Hematopoietic multipotent progenitor cell treated with erythropoietin and hydrocortisone succinate and interleukin-3 and kit ligand, for 4 days (in vitro differentiated cells): ENCODE measurements at regions not wholly inside any gene's neighbourhood (a gene's known extent, or its start where the extent isn't known, plus 50 kb on each side); places are given as distances from the start of the nearest gene placed in this dataset.

ENCODE experiments used
- DNase-seq: peaks from one replicate; pipeline ENCODE4 v3.0.0-alpha.2; 2015

- DNase-seq, result no peak
These were observed 422.7 kb downstream of the GRIA2 start for GRCh38 chr4:157643257-157643656.

GRCh38 chr4:157634057-157634456 is 413.5 kb downstream of the GRIA2 start:
- no peak for DNase-seq

- DNase-seq, result no peak
These were observed 396.4 kb downstream of the GRIA2 start for GRCh38 chr4:157616741-157617472.

- no peak for DNase-seq
These were observed 387.5 kb downstream of the GRIA2 start for GRCh38 chr4:157607996-157608395.

- DNase-seq, result no peak
These were observed 380.1 kb downstream of the GRIA2 start for GRCh38 chr4:157600583-157600982.

- DNase-seq, result no peak
These were observed 370.7 kb downstream of the GRIA2 start for GRCh38 chr4:157591245-157591644.

GRCh38 chr4:157590679-157591078 is 370.2 kb downstream of the GRIA2 start:
- DNase-seq, result no peak

GRCh38 chr4:157587681-157588423 is 367.3 kb downstream of the GRIA2 start:
- no peak for DNase-seq

- DNase-seq, result no peak
These were observed 361.6 kb downstream of the GRIA2 start for GRCh38 chr4:157582141-157582540.

GRCh38 chr4:157576671-157577217 is 356.2 kb downstream of the GRIA2 start:
- no peak for DNase-seq

GRCh38 chr4:157575339-157575738 is 354.8 kb downstream of the GRIA2 start:
- no peak for DNase-seq

- DNase-seq, result no peak
These were observed 354.1 kb downstream of the GRIA2 start for GRCh38 chr4:157574606-157575005.

- no peak for DNase-seq
These were observed 352.4 kb downstream of the GRIA2 start for GRCh38 chr4:157572951-157573350.

- no peak for DNase-seq
These were observed 351.8 kb downstream of the GRIA2 start for GRCh38 chr4:157572284-157572683.

- no peak for DNase-seq
These were observed 344.2 kb downstream of the GRIA2 start for GRCh38 chr4:157564771-157565170.

- no peak for DNase-seq
These were observed 343.7 kb downstream of the GRIA2 start for GRCh38 chr4:157564218-157564617.

- no peak for DNase-seq
These were observed 337.5 kb downstream of the GRIA2 start for GRCh38 chr4:157558016-157558415.

GRCh38 chr4:157550028-157550427 is 329.5 kb downstream of the GRIA2 start:
- DNase-seq, result no peak

GRCh38 chr4:157527954-157528353 is 307.4 kb downstream of the GRIA2 start:
- DNase-seq, result no peak

- no peak for DNase-seq
These were observed 301.4 kb downstream of the GRIA2 start for GRCh38 chr4:157521906-157522305.

GRCh38 chr4:157514711-157515110 is 294.2 kb downstream of the GRIA2 start:
- DNase-seq, result peak; percentile 3

GRCh38 chr4:157509341-157509740 is 288.8 kb downstream of the GRIA2 start:
- no peak for DNase-seq

- no peak for DNase-seq
These were observed 282.1 kb downstream of the GRIA2 start for GRCh38 chr4:157502656-157503055.

GRCh38 chr4:157459785-157460184 is 239.3 kb downstream of the GRIA2 start:
- DNase-seq, result no peak
